B cell (primary cell): ENCODE measurements at regions not wholly inside any gene's neighbourhood (a gene's known extent, or its start where the extent isn't known, plus 50 kb on each side); places are given as distances from the start of the nearest gene placed in this dataset.
A peak's percentile ranks its signal among the peaks of the same experiment; 100 is the strongest.

Experiments used
- ATAC-seq: fragments of 200-7000 bp; cut with Tn5 transposase; one replicate; pipeline ENCODE4 v1.10.0; 2021; ENCODE audit warnings: low read depth, mild to moderate bottlenecking, moderate number of reproducible peaks, moderate library complexity
- CTCF ChIA-PET: fragments of 350-600 bp; sonication (Branson Sonifier 250); formaldehyde crosslinking; loops from one replicate; lab custom pipeline; 2021; ENCODE audit warnings: antibody characterized with exemption, inconsistent platforms; lab: Charles Lee
- POLR2A ChIA-PET: fragments of 350-600 bp; sonication (Branson Sonifier 250); formaldehyde crosslinking; loops from one replicate; lab custom pipeline; 2021; ENCODE audit warnings: antibody characterized with exemption; lab: Charles Lee
- DNase-seq: peaks from one replicate; pipeline ENCODE4 v3.0.0; 2013
- H2AFZ ChIP-seq: 2 replicates; pipeline ENCODE4 v1.6.1; 2012; ENCODE audit warnings: mild to moderate bottlenecking, low read depth, low read length; ENCODE audit not compliant: insufficient read depth, poor library complexity, severe bottlenecking
- H3K27ac ChIP-seq, 2 donors: 1 replicate in 1 of 2; 2 replicates in 1 of 2; pipeline ENCODE4 v1.5.1; 2012 to 2013; ENCODE audit warnings: low read length in 2 of 2, mild to moderate bottlenecking in 2 of 2, moderate library complexity in 1 of 2
- H3K27me3 ChIP-seq, 4 experiments: fragments of 200-600 bp in 1 of 4; sonication (generic) in 1 of 4; replicated peaks in 1 of 4; 1 replicate in 2 of 4; 2 replicates in 2 of 4; pipeline versions ENCODE4 v1.6.1 to v1.7.0; 2013 to 2016; ENCODE audit warnings: low read length in 3 of 4, mild to moderate bottlenecking in 2 of 4, mixed read lengths in 1 of 4, moderate library complexity in 1 of 4; ENCODE audit not compliant: insufficient read depth in 4 of 4, control insufficient read depth in 3 of 4; ENCODE audit errors: control extremely low read depth in 1 of 4
- H3K36me3 ChIP-seq, 2 experiments: replicated peaks in 1 of 2; 1 replicate in 1 of 2; 2 replicates in 1 of 2; pipeline versions ENCODE4 v1.6.1 to v1.7.1; 2013; ENCODE audit warnings: low read length in 1 of 2; ENCODE audit not compliant: insufficient read depth in 2 of 2, control insufficient read depth in 1 of 2; ENCODE audit errors: control extremely low read depth in 1 of 2, extremely low read depth in 1 of 2
- H3K4me1 ChIP-seq, 2 donors: fragments of 200-600 bp in 1 of 2; sonication (generic) in 1 of 2; 1 replicate in 1 of 2; 2 replicates in 1 of 2; pipeline versions ENCODE4 v1.5.1 to v1.6.1; 2013 to 2017; ENCODE audit warnings: low read length in 2 of 2; ENCODE audit not compliant: control insufficient read depth in 2 of 2, insufficient read depth in 2 of 2
- H3K4me2 ChIP-seq: replicated peaks from 2 replicates; pipeline ENCODE3; 2012; ENCODE audit warnings: mild to moderate bottlenecking, low read depth, low read length; ENCODE audit not compliant: poor library complexity, severe bottlenecking
- H3K4me3 ChIP-seq, 5 experiments: fragments of 200-600 bp in 1 of 5; sonication (generic) in 1 of 5; 1 replicate in 3 of 5; 2 replicates in 2 of 5; pipeline versions ENCODE4 v1.5.1 to v1.7.0; 2011 to 2016; ENCODE audit warnings: low read length in 4 of 5, mild to moderate bottlenecking in 4 of 5, low read depth in 2 of 5, control low read depth in 1 of 5, moderate library complexity in 1 of 5; ENCODE audit not compliant: insufficient read depth in 1 of 5; ENCODE audit errors: control extremely low read depth in 1 of 5, extremely low read depth in 1 of 5
- H3K79me2 ChIP-seq: fragments of 200-600 bp; sonication (generic); one replicate; pipeline ENCODE4 v1.6.0; 2016; ENCODE audit warnings: low read length; ENCODE audit not compliant: control insufficient read depth, insufficient read depth
- H3K9ac ChIP-seq: fragments of 200-600 bp; sonication (generic); 2 replicates; pipeline ENCODE4 v1.6.1; 2017; ENCODE audit warnings: mild to moderate bottlenecking, low read length, moderate library complexity
- H3K9me3 ChIP-seq, 3 donors: one replicate each; pipeline versions ENCODE4 v1.6.1 to v1.7.1; 2013; ENCODE audit warnings: low read length in 2 of 3; ENCODE audit not compliant: control insufficient read depth in 2 of 3, insufficient read depth in 1 of 3; ENCODE audit errors: control extremely low read depth in 1 of 3
- H4K20me1 ChIP-seq: 2 replicates; pipeline ENCODE4 v1.6.0; 2012; ENCODE audit warnings: mild to moderate bottlenecking, low read length; ENCODE audit not compliant: insufficient read depth, control insufficient read depth, poor library complexity, severe bottlenecking
- H3K27ac Mint-ChIP-seq: one replicate; pipeline ENCODE4 v1.8.0; 2021; ENCODE audit warnings: mixed read lengths
- H3K27me3 Mint-ChIP-seq: one replicate; pipeline ENCODE4 v1.8.0; 2021; ENCODE audit warnings: mixed read lengths
- H3K4me1 Mint-ChIP-seq: one replicate; pipeline ENCODE4 v1.8.0; 2021; ENCODE audit warnings: mixed read lengths
- H3K4me3 Mint-ChIP-seq: one replicate; pipeline ENCODE4 v1.8.0; 2021; ENCODE audit warnings: mixed read lengths
- H3K9me3 Mint-ChIP-seq: one replicate; pipeline ENCODE4 v1.8.0; 2022; ENCODE audit warnings: mixed read lengths; ENCODE audit not compliant: insufficient read depth
- EZH2 ChIP-seq: IDR thresholded peaks from 2 replicates; pipeline ENCODE4 v1.6.1; 2012; ENCODE audit warnings: borderline replicate concordance, low read depth, mild to moderate bottlenecking, moderate library complexity, low read length; ENCODE audit not compliant: insufficient read depth, poor library complexity, severe bottlenecking
- whole genome bisulfite sequencing: methylation state at CpG from one replicate; pipeline ENCODE4 v1.1.5; 2013; ENCODE audit warnings: missing lambda C conversion rate; ENCODE audit not compliant: insufficient coverage; 5-methylcytosine and 5-hydroxymethylcytosine counted together
- intact Hi-C: fragments of 100-400 bp; cut with micrococcal nuclease; formaldehyde crosslinking; loops from one replicate; pipeline ENCODE4 v1.10.0; 2022
- TF ChIP-seq, protein P1 (sequence below): fragments of 200-600 bp; IDR thresholded peaks from one replicate; pipeline ENCODE4 v1.8.0; 2022; ENCODE audit warnings: antibody characterized with exemption, mild to moderate bottlenecking

DNA sequence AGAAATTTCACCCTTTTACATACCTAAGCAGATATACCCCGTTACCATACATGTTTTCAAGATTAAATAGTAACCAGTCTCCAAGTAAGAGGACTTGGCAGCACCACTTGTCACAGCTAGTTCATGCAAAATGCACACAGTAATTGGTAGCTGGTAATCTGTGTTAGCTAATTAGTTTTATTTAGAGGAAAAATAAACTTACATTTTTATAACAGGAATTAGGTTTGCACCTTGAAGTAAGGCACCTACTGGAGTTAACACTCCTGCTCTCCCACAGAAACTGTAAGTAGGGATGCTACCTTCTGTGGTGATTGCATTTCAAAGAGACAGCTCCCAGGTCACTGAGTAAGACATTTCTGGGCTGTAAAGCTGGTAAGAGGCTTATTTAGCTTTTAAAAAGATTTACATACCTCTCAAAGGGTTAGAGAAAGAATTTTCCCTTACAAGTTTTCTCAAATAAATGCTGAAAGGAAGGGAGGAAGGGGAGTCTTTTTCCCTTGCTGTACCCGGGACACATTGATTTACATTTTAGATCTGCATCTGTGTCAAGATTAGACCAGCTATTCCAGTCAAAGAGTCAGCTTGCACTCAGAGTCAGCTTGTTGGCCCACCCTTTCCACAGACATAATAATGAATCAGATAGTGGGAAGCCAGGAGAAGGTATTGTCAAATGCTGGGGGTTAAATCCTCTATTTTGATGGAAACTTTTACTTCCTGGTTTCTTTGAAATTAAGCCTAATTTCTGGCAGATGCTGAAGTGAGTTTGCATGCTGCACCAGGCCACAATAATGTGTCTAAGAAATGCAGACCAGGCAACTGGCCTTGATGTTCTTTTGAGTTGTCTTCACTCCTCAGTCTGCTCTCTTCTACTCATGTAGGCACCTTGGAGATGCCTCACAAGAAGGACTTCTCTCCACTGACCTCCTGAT, 77.6 kb upstream of the CHD2 start:
- Histone ChIP-seq H3K4me2 (no peak overlapping the region), H3K4me1 (peaks cover 27 to 57% of the 10 kb centered on the region in 2 donors), H3K9ac (no peak overlapping the region), H4K20me1 (no peaks in the 10 kb centered on the region), H3K36me3 (no peaks in the 10 kb centered on the region), H3K27ac (peak overlapping the region; percentile 6 to 28), H3K27me3 (no peaks in the 10 kb centered on the region), H3K9me3 (no peaks in the 10 kb centered on the region), H3K4me3 (no peak overlapping the region), H2AFZ (peak overlapping the region; percentile 43), H3K79me2 (peaks cover 8% of the 10 kb centered on the region)
- no CpG with 5 or more reads among the region's 2 CpGs for WGBS
- ChIA-PET POLR2A (interaction anchor here (0.6 to 4.1 kb wide), 6 partner anchors 9 to 93 kb away, joined by 3 to 34 read pairs (median 9); no protein-coding TSS in a partner anchor), CTCF (interaction anchor here (1.2 to 3.4 kb wide), 6 partner anchors 8 to 95 kb away, joined by 3 to 16 read pairs (median 6); no protein-coding TSS in a partner anchor)
- intact Hi-C loops: no loop called here
- H3K4me3 Mint-ChIP-seq: peak overlapping the region; percentile 57
- ATAC-seq: no peak
- H3K27me3 Mint-ChIP-seq: no peaks in the 10 kb centered on the region
- H3K4me1 Mint-ChIP-seq: peaks cover 62% of the 10 kb centered on the region
- TF ChIP-seq, protein P1, sequence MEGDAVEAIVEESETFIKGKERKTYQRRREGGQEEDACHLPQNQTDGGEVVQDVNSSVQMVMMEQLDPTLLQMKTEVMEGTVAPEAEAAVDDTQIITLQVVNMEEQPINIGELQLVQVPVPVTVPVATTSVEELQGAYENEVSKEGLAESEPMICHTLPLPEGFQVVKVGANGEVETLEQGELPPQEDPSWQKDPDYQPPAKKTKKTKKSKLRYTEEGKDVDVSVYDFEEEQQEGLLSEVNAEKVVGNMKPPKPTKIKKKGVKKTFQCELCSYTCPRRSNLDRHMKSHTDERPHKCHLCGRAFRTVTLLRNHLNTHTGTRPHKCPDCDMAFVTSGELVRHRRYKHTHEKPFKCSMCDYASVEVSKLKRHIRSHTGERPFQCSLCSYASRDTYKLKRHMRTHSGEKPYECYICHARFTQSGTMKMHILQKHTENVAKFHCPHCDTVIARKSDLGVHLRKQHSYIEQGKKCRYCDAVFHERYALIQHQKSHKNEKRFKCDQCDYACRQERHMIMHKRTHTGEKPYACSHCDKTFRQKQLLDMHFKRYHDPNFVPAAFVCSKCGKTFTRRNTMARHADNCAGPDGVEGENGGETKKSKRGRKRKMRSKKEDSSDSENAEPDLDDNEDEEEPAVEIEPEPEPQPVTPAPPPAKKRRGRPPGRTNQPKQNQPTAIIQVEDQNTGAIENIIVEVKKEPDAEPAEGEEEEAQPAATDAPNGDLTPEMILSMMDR: no peak
- no peak for TF ChIP-seq EZH2
- peak overlapping the region; percentile 84 for H3K27ac Mint-ChIP-seq
- H3K9me3 Mint-ChIP-seq: no peaks in the 10 kb centered on the region
- no peak for DNase-seq

DNA sequence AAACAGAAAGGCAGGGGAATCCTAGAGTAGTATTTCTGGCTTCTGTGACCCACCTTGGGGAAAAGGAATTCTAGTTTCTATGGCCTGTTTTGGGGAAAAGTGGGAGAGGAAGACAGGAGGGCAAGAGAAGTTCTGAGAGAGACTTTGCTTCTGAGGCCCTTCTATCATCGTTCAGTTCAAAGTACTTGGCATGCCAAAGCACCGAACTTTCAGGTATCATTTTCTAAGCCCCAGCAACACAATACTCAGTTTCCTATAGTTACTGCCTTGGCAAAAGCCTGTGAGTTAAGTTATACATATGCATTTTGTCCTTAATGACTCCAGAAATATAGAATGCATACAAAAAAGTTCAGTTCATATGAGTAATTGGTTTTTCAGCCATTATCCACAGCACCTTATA, 74.1 kb upstream of the CHD2 start:
- intact Hi-C loops: no loop called here
- no peak for DNase-seq
- no peaks in the 10 kb centered on the region for H4K20me1 ChIP-seq
- ChIA-PET CTCF (interaction anchor here (1.2 kb wide), 1 partner anchor 90 kb away, joined by 4 read pairs; no protein-coding TSS in a partner anchor), POLR2A (interaction anchor here (0.8 to 7.4 kb wide), 3 partner anchors 16 to 74 kb away, joined by 3 to 115 read pairs (median 3); partner anchors contain the start of gene CHD2)
- H2AFZ ChIP-seq: peak overlapping the region; percentile 22
- no peaks in the 10 kb centered on the region for H3K9me3 Mint-ChIP-seq
- H3K9me3 ChIP-seq: no peaks in the 10 kb centered on the region
- ATAC-seq: no peak
- peaks cover 30 to 55% of the 10 kb centered on the region in 2 donors for H3K4me1 ChIP-seq
- WGBS: no CpG with 5 or more reads among the region's 2 CpGs
- H3K4me1 Mint-ChIP-seq: peaks cover 51% of the 10 kb centered on the region
- H3K27me3 Mint-ChIP-seq: no peaks in the 10 kb centered on the region
- no peak overlapping the region for H3K27ac ChIP-seq
- H3K4me3 Mint-ChIP-seq: peak overlapping the region; percentile 32
- H3K36me3 ChIP-seq: no peaks in the 10 kb centered on the region
- TF ChIP-seq, protein P1: no peak
- no peak for TF ChIP-seq EZH2
- peaks cover 24% of the 10 kb centered on the region for H3K79me2 ChIP-seq
- H3K27ac Mint-ChIP-seq: peak overlapping the region; percentile 75
- H3K27me3 ChIP-seq: no peaks in the 10 kb centered on the region
- no peak overlapping the region for H3K4me3 ChIP-seq
- no peak overlapping the region for H3K4me2 ChIP-seq
- H3K9ac ChIP-seq: no peak overlapping the region
